ENCODE measurements at regions not wholly inside any gene's neighbourhood (a gene's known extent, or its start where the extent isn't known, plus 50 kb on each side); places are given as distances from the start of the nearest gene placed in this dataset.

DNA sequence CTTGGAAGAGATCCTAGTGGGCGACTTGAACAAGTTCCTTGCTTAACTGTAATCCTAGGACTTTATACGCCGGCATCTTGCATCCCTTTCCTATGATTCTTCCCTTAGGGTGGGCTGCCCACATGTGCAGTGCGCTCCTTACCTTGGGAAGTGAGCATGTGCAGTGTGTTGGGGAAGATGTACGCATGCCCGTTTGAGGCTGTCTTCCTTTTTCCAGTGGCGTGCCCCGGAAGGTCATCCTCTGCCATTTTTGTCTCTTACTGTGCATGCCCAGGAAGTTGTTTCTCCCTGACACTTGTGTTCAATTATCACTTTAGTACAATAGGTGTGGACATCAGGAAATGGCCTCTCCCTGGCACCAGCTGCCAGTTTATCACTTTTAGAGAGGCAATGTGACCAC lies 936.5 kb downstream of the TBC1D22A start (continued):
- TF ChIP-seq SRSF4 (IDR thresholded peaks at IDR 0.05; ENCODE audit: low read depth, low read length, poor library complexity, severe bottlenecking), result no peak

DNA sequence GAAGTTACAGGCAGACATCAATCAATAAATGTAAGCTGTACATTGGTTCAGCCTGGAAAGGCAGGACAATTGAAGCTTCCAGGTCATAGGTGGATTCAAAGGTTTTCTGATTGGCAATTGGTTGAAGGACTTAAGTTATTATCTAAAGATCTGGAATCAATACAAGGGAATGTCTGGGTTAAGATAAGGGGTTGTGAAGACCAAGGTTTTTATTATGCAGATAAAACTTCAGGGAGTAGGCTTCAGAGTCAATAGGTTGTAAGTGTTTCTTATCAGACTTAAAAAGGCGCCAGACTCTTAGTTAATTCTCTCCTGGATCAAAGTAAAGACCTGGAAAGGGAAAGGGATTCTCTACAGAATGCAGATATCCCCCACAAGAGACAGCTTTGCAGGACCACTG lies 935.4 kb downstream of the TBC1D22A start:
- no peaks in the 10 kb centered on the region for H4K20me1 ChIP-seq (ENCODE audit: insufficient read depth, low read length)
- DNase-seq (ENCODE audit: low spot score), result no peak
- H3K4me1 ChIP-seq (ENCODE audit: insufficient read depth, low read length), result no peaks in the 10 kb centered on the region
- WGBS (ENCODE audit: low lambda C conversion rate), result 0% methylated on average over 1 of the region's 1 CpG
- H3K4me2 ChIP-seq (ENCODE audit: low read depth, low read length), result no peak overlapping the region
- TF ChIP-seq HNRNPH1 (optimal IDR thresholded peaks at IDR 0.05; ENCODE audit: low read depth, low read length) (no peak), ZZZ3 (CRISPR knock-in tag; IDR thresholded peaks at IDR 0.05; ENCODE audit: borderline replicate concordance) (no peak), ZNF335 (CRISPR knock-in tag; IDR thresholded peaks at IDR 0.05) (no peak), MED1 (CRISPR knock-in tag; IDR thresholded peaks at IDR 0.05) (no peak), ZNF841 (CRISPR knock-in tag; IDR thresholded peaks at IDR 0.05; ENCODE audit: borderline replicate concordance) (no peak), ZNF207 (IDR thresholded peaks at IDR 0.05; ENCODE audit: borderline replicate concordance) (no peak)
- no peaks in the 10 kb centered on the region for H3K27me3 ChIP-seq (ENCODE audit: control insufficient read depth in 1 of 2, insufficient read depth in 2 of 2, low read length in 2 of 2)
- H3K79me2 ChIP-seq (ENCODE audit: insufficient read depth, low read length), result no peaks in the 10 kb centered on the region
- no peak for ATAC-seq
- ChIA-PET POLR2A (no interaction called here), CTCF (ENCODE audit: low intra/inter-chr PET ratio, low total read pairs) (no interaction called here)
- no peaks in the 10 kb centered on the region for H3K9me3 ChIP-seq (ENCODE audit: low read length)
- H2AFZ ChIP-seq (ENCODE audit: low read length), result no peak overlapping the region
- BruUV-seq (replicated peaks), result no TSS peak
- FAIRE-seq, result no peak
- H3K36me3 ChIP-seq (replicated peaks in 1 of 2; ENCODE audit: control insufficient read depth in 1 of 2, insufficient read depth in 2 of 2, low read length in 2 of 2), result no peaks in the 10 kb centered on the region
- in situ Hi-C loops (cut with HindIII; ENCODE audit: extremely low pct_ligation_motif_present, low pct_unique_long_range_greater_than_20kb) (no loop called here), intact Hi-C loops (cut with micrococcal nuclease; ENCODE audit: unreplicated experiment) (no loop called here)
- H3K27ac ChIP-seq (ENCODE audit: extremely low read length, insufficient read depth, low read length), result no peak overlapping the region
- H3K4me3 ChIP-seq (replicated peaks in 1 of 3; ENCODE audit: insufficient read depth in 1 of 3, low read depth in 2 of 3, low read length in 3 of 3), result no peak overlapping the region
- no peak overlapping the region for H3K9ac ChIP-seq (ENCODE audit: insufficient read depth, low read depth, low read length)

DNA sequence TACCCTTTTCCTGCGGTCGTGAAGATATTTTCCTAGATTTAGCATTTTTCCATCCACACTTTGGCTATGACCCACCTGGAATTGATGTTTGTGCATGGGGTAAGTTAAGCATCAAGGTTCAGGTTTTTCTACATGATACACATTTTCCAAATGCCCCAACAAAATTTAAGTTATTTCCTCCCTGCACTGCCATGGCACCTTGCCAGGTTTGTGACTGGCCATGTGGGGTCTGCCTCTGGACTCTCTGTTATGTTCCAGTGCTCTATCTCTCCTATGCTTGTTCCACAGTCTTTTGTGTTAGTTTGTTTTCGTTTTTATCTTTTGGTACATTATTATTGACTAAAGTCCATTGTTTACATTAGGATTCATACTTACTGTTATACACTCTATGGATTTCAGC lies 934.3 kb downstream of the TBC1D22A start:
- Histone ChIP-seq H3K36me3 (replicated peaks in 1 of 2; ENCODE audit: control insufficient read depth in 1 of 2, insufficient read depth in 2 of 2, low read length in 2 of 2) (no peaks in the 10 kb centered on the region), H2AFZ (ENCODE audit: low read length) (no peak overlapping the region), H3K27me3 (ENCODE audit: control insufficient read depth in 1 of 2, insufficient read depth in 2 of 2, low read length in 2 of 2) (peaks cover 0 to 4% of the 10 kb centered on the region in 2 experiments; a peak in 1 of 5 replicates), H3K4me2 (ENCODE audit: low read depth, low read length) (no peak overlapping the region), H3K9ac (ENCODE audit: insufficient read depth, low read depth, low read length) (no peak overlapping the region), H3K4me1 (ENCODE audit: insufficient read depth, low read length) (no peaks in the 10 kb centered on the region), H4K20me1 (ENCODE audit: insufficient read depth, low read length) (no peaks in the 10 kb centered on the region), H3K4me3 (replicated peaks in 1 of 3; ENCODE audit: insufficient read depth in 1 of 3, low read depth in 2 of 3, low read length in 3 of 3) (no peak overlapping the region), H3K79me2 (ENCODE audit: insufficient read depth, low read length) (no peaks in the 10 kb centered on the region), H3K9me3 (ENCODE audit: low read length) (no peaks in the 10 kb centered on the region), H3K27ac (ENCODE audit: extremely low read length, insufficient read depth, low read length) (no peak overlapping the region)
- ChIA-PET CTCF (ENCODE audit: low intra/inter-chr PET ratio, low total read pairs) (no interaction called here), POLR2A (no interaction called here)
- WGBS (ENCODE audit: low lambda C conversion rate), result 61% methylated on average over 3 of the region's 3 CpGs
- ATAC-seq, result no peak
- BruUV-seq (replicated peaks), result no TSS peak
- no peak for FAIRE-seq
- intact Hi-C loops (cut with micrococcal nuclease; ENCODE audit: unreplicated experiment), result no loop called here
- no peak for DNase-seq (ENCODE audit: low spot score)
- TF ChIP-seq FOXA1 (IDR thresholded peaks at IDR 0.05), result peak; percentile 20; the same call in 1 of the 2 replicates
- TF ChIP-seq FOXA1 (CRISPR knock-in tag; IDR thresholded peaks at IDR 0.05), result no peak
- TF ChIP-seq HNRNPUL1 (IDR thresholded peaks at IDR 0.05; ENCODE audit: low read depth, low read length), result no peak
- in situ Hi-C loops (cut with HindIII; ENCODE audit: extremely low pct_ligation_motif_present, low pct_unique_long_range_greater_than_20kb), result no loop called here

Measured in HepG2 (cell line).